CD8-positive, alpha-beta memory T cell (primary cell): ENCODE measurements at regions not wholly inside any gene's neighbourhood (a gene's known extent, or its start where the extent isn't known, plus 50 kb on each side); places are given as distances from the start of the nearest gene placed in this dataset.
"Not testable (repeated sequence)": the region's sequence is repeated elsewhere in the genome, so short reads cannot be mapped to it uniquely, and the experiment has no call there.

ENCODE experiments used
- CTCF ChIA-PET: fragments of 350-600 bp; sonication (Branson Sonifier 250); formaldehyde crosslinking; loops from one replicate; lab custom pipeline; 2021; ENCODE audit warnings: antibody characterized with exemption; lab: Charles Lee
- POLR2A ChIA-PET: fragments of 350-600 bp; sonication (Branson Sonifier 250); formaldehyde crosslinking; loops from one replicate; lab custom pipeline; 2021; ENCODE audit warnings: antibody characterized with exemption; lab: Charles Lee
- DNase-seq, 5 donors: peaks; one replicate each; pipeline versions ENCODE4 v3.0.0 to v3.0.0-alpha.2; 2020 to 2022; ENCODE audit warnings: mixed read lengths in 1 of 5
- H3K27ac ChIP-seq: one replicate; pipeline ENCODE4 v1.7.0; 2013; ENCODE audit warnings: low read depth, mild to moderate bottlenecking, low read length, moderate library complexity
- H3K27me3 ChIP-seq: 2 replicates; pipeline ENCODE4 v1.7.0; 2013; ENCODE audit warnings: low read length, mild to moderate bottlenecking; ENCODE audit not compliant: insufficient read depth, poor library complexity, severe bottlenecking
- H3K36me3 ChIP-seq: 2 replicates; pipeline ENCODE4 v1.7.0; 2013; ENCODE audit warnings: mild to moderate bottlenecking, low read length, moderate library complexity; ENCODE audit not compliant: insufficient read depth
- H3K4me1 ChIP-seq: 2 replicates; pipeline ENCODE4 v1.7.0; 2013; ENCODE audit warnings: mild to moderate bottlenecking, low read length, moderate library complexity; ENCODE audit not compliant: insufficient read depth
- H3K4me3 ChIP-seq: 2 replicates; pipeline ENCODE4 v1.7.0; 2013; ENCODE audit warnings: mild to moderate bottlenecking, low read length
- H3K9me3 ChIP-seq: 2 replicates; pipeline ENCODE4 v1.7.0; 2013; ENCODE audit warnings: mild to moderate bottlenecking, low read length
- H3K27ac Mint-ChIP-seq, 8 donors: one replicate each; pipeline ENCODE4 v1.8.0; 2020 to 2021; ENCODE audit warnings: mixed read lengths in 8 of 8, mild to moderate bottlenecking in 6 of 8, inconsistent platforms in 3 of 8, moderate library complexity in 3 of 8
- H3K27me3 Mint-ChIP-seq, 2 donors: one replicate each; pipeline ENCODE4 v1.8.0; 2020 to 2021; ENCODE audit warnings: mixed read lengths in 2 of 2, mild to moderate bottlenecking in 1 of 2, moderate library complexity in 1 of 2
- H3K36me3 Mint-ChIP-seq, 3 donors: one replicate each; pipeline ENCODE4 v1.8.0; 2020 to 2021; ENCODE audit warnings: mixed read lengths in 3 of 3, inconsistent platforms in 1 of 3, mild to moderate bottlenecking in 1 of 3
- H3K4me1 Mint-ChIP-seq, 3 donors: one replicate each; pipeline ENCODE4 v1.8.0; 2020 to 2021; ENCODE audit warnings: mixed read lengths in 3 of 3, inconsistent platforms in 1 of 3, mild to moderate bottlenecking in 1 of 3
- H3K4me3 Mint-ChIP-seq, 7 donors: one replicate each; pipeline ENCODE4 v1.8.0; 2020 to 2021; ENCODE audit warnings: mixed read lengths in 7 of 7, mild to moderate bottlenecking in 6 of 7, moderate library complexity in 4 of 7, inconsistent platforms in 2 of 7
- H3K9me3 Mint-ChIP-seq, 5 donors: one replicate each; pipeline ENCODE4 v1.8.0; 2020 to 2022; ENCODE audit warnings: mixed read lengths in 5 of 5, mild to moderate bottlenecking in 3 of 5, moderate library complexity in 2 of 5, inconsistent platforms in 1 of 5

GRCh38 chr10:107971973-107972372, 807.5 kb upstream of the SORCS1 start:
- H3K9me3 ChIP-seq, result no peaks in the 10 kb centered on the region
- CTCF ChIA-PET, result no interaction called here
- Mint-ChIP-seq H3K27ac (no peak overlapping the region), H3K9me3 (peaks cover 4 to 25% (median 13%) of the 10 kb centered on the region in 5 donors), H3K4me1 (no peaks in the 10 kb centered on the region), H3K27me3 (no peaks in the 10 kb centered on the region), H3K36me3 (no peaks in the 10 kb centered on the region), H3K4me3 (no peak overlapping the region)
- no peaks in the 10 kb centered on the region for H3K4me1 ChIP-seq
- DNase-seq, result no peak
- no peak overlapping the region for H3K27ac ChIP-seq
- H3K36me3 ChIP-seq, result no peaks in the 10 kb centered on the region
- H3K27me3 ChIP-seq, result no peaks in the 10 kb centered on the region
- H3K4me3 ChIP-seq, result no peak overlapping the region
- POLR2A ChIA-PET, result no interaction called here

- no peak for DNase-seq
- Histone ChIP-seq H3K9me3 (no peaks in the 10 kb centered on the region), H3K27me3 (no peaks in the 10 kb centered on the region), H3K27ac (no peak overlapping the region), H3K36me3 (no peaks in the 10 kb centered on the region), H3K4me1 (no peaks in the 10 kb centered on the region), H3K4me3 (no peak overlapping the region)
- H3K9me3 Mint-ChIP-seq, result peaks cover 4 to 20% (median 9%) of the 10 kb centered on the region in 5 donors
- no peaks in the 10 kb centered on the region for H3K27me3 Mint-ChIP-seq
- no peak overlapping the region for H3K27ac Mint-ChIP-seq
- no peaks in the 10 kb centered on the region for H3K36me3 Mint-ChIP-seq
- CTCF ChIA-PET, result no interaction called here
- no peaks in the 10 kb centered on the region for H3K4me1 Mint-ChIP-seq
- no peak overlapping the region for H3K4me3 Mint-ChIP-seq
- POLR2A ChIA-PET, result no interaction called here
These were observed 806.9 kb upstream of the SORCS1 start for GRCh38 chr10:107971411-107971810.

GRCh38 chr10:107970512-107970911, 806.0 kb upstream of the SORCS1 start:
- DNase-seq, result no peak
- POLR2A ChIA-PET, result no interaction called here
- Histone ChIP-seq H3K4me3 (no peak overlapping the region), H3K36me3 (no peaks in the 10 kb centered on the region), H3K27ac (no peak overlapping the region), H3K27me3 (no peaks in the 10 kb centered on the region), H3K9me3 (no peaks in the 10 kb centered on the region), H3K4me1 (no peaks in the 10 kb centered on the region)
- Mint-ChIP-seq H3K4me3 (no peak overlapping the region), H3K4me1 (no peaks in the 10 kb centered on the region), H3K36me3 (no peaks in the 10 kb centered on the region), H3K27ac (no peak overlapping the region), H3K9me3 (peaks cover 3 to 14% (median 7%) of the 10 kb centered on the region in 5 donors), H3K27me3 (no peaks in the 10 kb centered on the region)
- CTCF ChIA-PET, result no interaction called here

- CTCF ChIA-PET, result no interaction called here
- DNase-seq, result no peak
- H3K4me1 Mint-ChIP-seq, result no peaks in the 10 kb centered on the region
- H3K9me3 Mint-ChIP-seq, result peaks cover 3 to 15% (median 10%) of the 10 kb centered on the region in 5 donors
- H3K27ac Mint-ChIP-seq, result no peak overlapping the region
- no peak overlapping the region for H3K4me3 Mint-ChIP-seq
- Histone ChIP-seq H3K27me3 (no peaks in the 10 kb centered on the region), H3K4me3 (no peak overlapping the region), H3K36me3 (no peaks in the 10 kb centered on the region), H3K4me1 (no peaks in the 10 kb centered on the region), H3K27ac (no peak overlapping the region), H3K9me3 (no peaks in the 10 kb centered on the region)
- no peaks in the 10 kb centered on the region for H3K27me3 Mint-ChIP-seq
- POLR2A ChIA-PET, result no interaction called here
- H3K36me3 Mint-ChIP-seq, result no peaks in the 10 kb centered on the region
These were observed 805.4 kb upstream of the SORCS1 start for GRCh38 chr10:107969936-107970335.

- no peaks in the 10 kb centered on the region for H3K36me3 Mint-ChIP-seq
- POLR2A ChIA-PET, result no interaction called here
- H3K4me3 ChIP-seq, result no peak overlapping the region
These were observed 802.3 kb upstream of the SORCS1 start for GRCh38 chr10:107966826-107967225.

GRCh38 chr10:107952649-107953556, 788.4 kb upstream of the SORCS1 start:
- no peak overlapping the region for H3K4me3 ChIP-seq
- no peak for DNase-seq
- POLR2A ChIA-PET, result no interaction called here
- H3K36me3 Mint-ChIP-seq, result no peaks in the 10 kb centered on the region
- peaks cover 4 to 25% (median 9%) of the 10 kb centered on the region in 5 donors for H3K9me3 Mint-ChIP-seq
- CTCF ChIA-PET, result no interaction called here
- no peaks in the 10 kb centered on the region for H3K36me3 ChIP-seq
- H3K9me3 ChIP-seq, result no peaks in the 10 kb centered on the region
- no peak overlapping the region for H3K4me3 Mint-ChIP-seq
- no peaks in the 10 kb centered on the region for H3K4me1 Mint-ChIP-seq
- no peaks in the 10 kb centered on the region for H3K27me3 Mint-ChIP-seq
- no peak overlapping the region for H3K27ac Mint-ChIP-seq
- no peaks in the 10 kb centered on the region for H3K27me3 ChIP-seq
- no peaks in the 10 kb centered on the region for H3K4me1 ChIP-seq
- H3K27ac ChIP-seq, result no peak overlapping the region

More at GRCh38 chr10:107966826-107967225, 802.3 kb upstream of the SORCS1 start:
- CTCF ChIA-PET, result no interaction called here
- Histone ChIP-seq H3K27ac (no peak overlapping the region), H3K4me1 (no peaks in the 10 kb centered on the region), H3K36me3 (no peaks in the 10 kb centered on the region), H3K9me3 (no peaks in the 10 kb centered on the region), H3K27me3 (no peaks in the 10 kb centered on the region)
- Mint-ChIP-seq H3K9me3 (peaks cover 4 to 25% (median 5%) of the 10 kb centered on the region in 5 donors), H3K27ac (no peak overlapping the region), H3K4me1 (no peaks in the 10 kb centered on the region), H3K27me3 (no peaks in the 10 kb centered on the region), H3K4me3 (no peak overlapping the region)
- DNase-seq, result no peak

GRCh38 chr10:107950411-107951062, 786.0 kb upstream of the SORCS1 start:
- H3K27ac ChIP-seq, CTCF ChIA-PET, H3K27me3 Mint-ChIP-seq, H3K36me3 Mint-ChIP-seq, H3K4me3 ChIP-seq, H3K27ac Mint-ChIP-seq, H3K36me3 ChIP-seq, H3K4me1 ChIP-seq, POLR2A ChIA-PET, H3K27me3 ChIP-seq, H3K9me3 ChIP-seq, H3K4me1 Mint-ChIP-seq, H3K4me3 Mint-ChIP-seq, DNase-seq: not testable (repeated sequence)
- H3K9me3 Mint-ChIP-seq, result peaks cover 4 to 22% (median 13%) of the 10 kb centered on the region in 5 donors

- Mint-ChIP-seq H3K4me3 (no peak overlapping the region), H3K4me1 (no peaks in the 10 kb centered on the region), H3K9me3 (peaks cover 2 to 18% (median 16%) of the 10 kb centered on the region in 5 donors), H3K27me3 (no peaks in the 10 kb centered on the region), H3K36me3 (no peaks in the 10 kb centered on the region), H3K27ac (no peak overlapping the region)
- no peaks in the 10 kb centered on the region for H3K9me3 ChIP-seq
- DNase-seq, result no peak
- no peaks in the 10 kb centered on the region for H3K4me1 ChIP-seq
- no peak overlapping the region for H3K4me3 ChIP-seq
- no peaks in the 10 kb centered on the region for H3K27me3 ChIP-seq
- ChIA-PET POLR2A (no interaction called here), CTCF (no interaction called here)
- no peaks in the 10 kb centered on the region for H3K36me3 ChIP-seq
- H3K27ac ChIP-seq, result no peak overlapping the region
These were observed 778.3 kb upstream of the SORCS1 start for GRCh38 chr10:107942826-107943225.
